ENCODE measurements at regions not wholly inside any gene's neighbourhood (a gene's known extent, or its start where the extent isn't known, plus 50 kb on each side); places are given as distances from the start of the nearest gene placed in this dataset. TPM values are rescaled to one million over a fixed set of nuclear protein-coding genes. Genes with fewer than 3 reads are reported as not detected.

Small RNAs in the stretch of these regions (small RNA-seq; reads per million reads assigned to genes)
- gene RF00019 (not detected), gene RN7SL643P (not detected), gene RNU4-12P (not detected), gene RNU4-72P (not detected), gene SMIM11P1 (not detected)
